ENCODE measurements at regions not wholly inside any gene's neighbourhood (a gene's known extent, or its start where the extent isn't known, plus 50 kb on each side); places are given as distances from the start of the nearest gene placed in this dataset.
A peak's percentile ranks its signal among the peaks of the same experiment; 100 is the strongest.

DNA sequence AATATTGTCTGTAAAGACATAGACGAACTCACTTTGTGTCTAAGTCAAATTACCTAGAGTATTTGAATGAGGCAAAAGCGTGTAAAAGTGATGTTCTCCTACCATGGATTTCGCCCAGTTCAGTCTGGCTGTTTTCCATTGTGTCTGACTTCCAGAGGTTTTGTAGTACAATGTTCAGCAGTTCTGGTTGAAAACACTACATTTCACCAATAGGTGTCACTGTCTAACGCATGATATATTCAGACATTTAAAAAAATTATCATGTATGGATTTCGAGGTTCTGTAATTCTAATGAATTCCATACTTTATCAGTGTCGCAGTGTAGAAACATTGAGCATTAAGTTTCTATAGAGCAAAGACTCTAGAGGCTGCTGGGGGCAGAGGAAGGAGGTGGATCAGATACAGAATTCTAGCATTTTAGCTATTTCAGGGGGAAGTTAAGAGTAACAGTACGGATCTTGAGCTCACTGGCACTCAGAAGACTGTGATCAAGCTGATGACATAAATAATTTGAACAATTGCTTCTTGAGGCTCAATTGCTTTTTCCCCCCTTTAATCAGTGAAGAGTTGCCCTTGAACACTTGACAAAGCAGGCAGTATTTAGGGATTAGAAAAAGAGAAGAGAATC, 196.9 kb upstream of the RHOBTB1 start:
- peak; percentile 26 for DNase-seq (ENCODE audit: low read depth)

DNA sequence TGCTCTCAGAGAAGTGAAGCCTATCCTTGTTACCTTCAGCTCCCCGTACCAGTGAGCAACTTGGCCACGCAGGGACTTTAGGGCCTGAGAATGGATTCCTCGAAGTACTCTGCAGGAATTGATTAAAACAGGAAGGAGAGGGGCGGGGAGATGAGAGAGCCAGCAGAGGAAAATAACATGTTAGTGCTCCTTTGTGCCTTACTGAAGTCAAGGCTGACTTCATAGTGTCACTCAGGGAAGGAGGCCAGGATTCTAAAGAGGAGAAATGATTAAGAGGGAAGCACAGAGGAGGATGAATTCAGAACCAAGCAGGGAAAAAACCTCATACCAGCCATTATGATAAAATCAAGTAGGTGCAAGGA, 195.6 kb upstream of the RHOBTB1 start:
- DNase-seq (ENCODE audit: low read depth): no peak

DNA sequence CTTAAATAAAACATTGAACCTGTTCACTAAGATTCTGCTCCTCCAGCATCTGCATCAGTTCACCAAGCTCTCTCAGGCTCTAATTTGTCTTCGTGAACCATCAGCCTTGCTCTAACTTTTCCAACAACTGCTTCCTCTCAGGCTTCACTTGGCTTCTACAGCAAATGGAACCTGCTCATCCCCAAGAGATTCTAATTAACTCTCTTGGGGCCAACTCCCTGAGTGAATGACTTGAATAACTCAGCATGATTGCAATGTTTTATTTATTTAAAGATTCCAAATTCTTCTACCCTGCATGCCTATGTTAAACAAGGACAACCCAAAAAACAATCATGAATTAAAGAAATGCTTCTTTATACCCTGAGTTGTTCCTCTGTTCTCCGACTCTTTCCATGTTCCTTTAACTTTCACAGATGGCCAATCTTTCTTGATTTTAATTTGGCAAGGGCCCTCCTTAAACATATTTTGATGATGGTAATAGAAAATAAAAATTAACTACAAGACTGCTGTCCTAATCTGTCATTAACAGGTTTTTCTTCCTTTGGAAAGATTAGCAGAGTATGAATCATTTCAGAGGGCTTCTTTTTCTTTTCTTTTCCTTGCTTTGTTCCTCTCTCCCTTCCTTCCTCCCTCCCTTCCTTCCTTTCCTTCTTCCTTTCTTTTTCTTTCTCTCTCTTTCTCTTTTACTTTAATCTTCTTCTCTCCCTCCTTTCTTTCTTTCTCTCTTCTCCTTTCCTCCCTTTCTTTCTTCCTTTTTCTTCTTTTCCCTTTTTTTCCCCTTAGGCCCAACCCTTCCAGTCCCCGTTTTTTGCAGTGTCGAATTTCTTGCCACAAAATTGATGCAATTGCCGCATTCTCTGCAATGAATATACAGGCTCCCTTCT, 195.0 kb upstream of the RHOBTB1 start:
- DNase-seq (ENCODE audit: low read depth): no peak

DNA sequence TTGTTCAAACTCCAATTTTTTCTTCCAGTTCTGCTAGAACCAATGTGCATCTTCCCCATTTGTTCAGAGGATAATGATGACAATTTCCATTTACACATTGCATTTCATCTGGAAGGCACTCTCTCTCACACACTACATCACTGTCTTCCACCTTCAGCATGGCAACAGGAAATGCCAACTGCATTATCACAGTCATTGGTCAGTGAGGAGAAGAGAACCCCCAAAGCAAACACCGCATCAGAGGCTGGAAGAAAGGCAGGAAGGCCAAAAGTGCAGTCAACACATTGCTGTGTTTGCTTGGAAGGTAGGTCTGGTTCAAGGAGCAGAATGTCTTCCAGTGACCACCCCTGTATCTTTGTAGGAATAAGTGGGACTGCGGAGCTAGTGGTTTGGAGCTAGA, 192.2 kb upstream of the RHOBTB1 start:
- no peak for DNase-seq (ENCODE audit: low read depth)

DNA sequence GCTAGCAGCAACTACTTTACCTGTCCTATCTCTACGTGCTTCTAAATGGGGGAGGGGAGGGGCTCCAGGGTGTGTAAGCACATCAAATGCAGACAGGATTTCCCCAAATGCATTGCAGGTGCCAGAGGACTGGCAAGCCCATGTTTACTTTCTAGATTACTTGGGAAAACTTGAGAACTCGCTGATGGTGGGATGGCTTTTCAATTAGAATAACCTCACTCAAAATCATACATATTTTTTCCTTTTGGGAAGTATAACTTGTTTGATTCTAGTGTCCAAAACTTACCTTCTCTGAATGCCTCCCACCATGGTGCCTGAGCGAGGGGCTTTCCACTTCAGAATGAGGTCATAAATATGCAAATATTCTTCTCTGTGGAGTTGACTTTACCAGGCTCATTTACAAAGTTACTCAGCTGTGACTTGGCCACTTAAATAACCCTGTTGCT, 191.3 kb upstream of the RHOBTB1 start:
- no peak for DNase-seq (ENCODE audit: low read depth)

DNA sequence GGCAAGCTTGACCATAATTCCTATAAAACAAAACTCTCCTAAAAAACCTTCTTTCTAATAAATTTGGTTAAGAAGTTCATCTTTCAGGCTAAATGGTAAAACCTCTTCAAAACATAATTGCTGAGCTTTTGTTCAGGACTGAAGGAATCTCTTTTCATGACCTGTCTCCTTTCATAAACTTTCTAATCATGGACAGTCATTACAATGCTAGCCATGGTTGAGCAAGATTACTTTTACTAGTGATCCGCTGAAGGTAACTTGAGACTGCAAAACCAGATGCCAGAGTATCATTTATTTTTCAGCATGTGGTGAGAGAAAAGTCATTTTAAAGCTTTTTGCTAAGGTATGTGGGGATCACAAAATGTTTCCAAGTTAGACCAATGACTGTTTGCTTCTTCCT, 186.4 kb upstream of the RHOBTB1 start:
- DNase-seq (ENCODE audit: low read depth): no peak

DNA sequence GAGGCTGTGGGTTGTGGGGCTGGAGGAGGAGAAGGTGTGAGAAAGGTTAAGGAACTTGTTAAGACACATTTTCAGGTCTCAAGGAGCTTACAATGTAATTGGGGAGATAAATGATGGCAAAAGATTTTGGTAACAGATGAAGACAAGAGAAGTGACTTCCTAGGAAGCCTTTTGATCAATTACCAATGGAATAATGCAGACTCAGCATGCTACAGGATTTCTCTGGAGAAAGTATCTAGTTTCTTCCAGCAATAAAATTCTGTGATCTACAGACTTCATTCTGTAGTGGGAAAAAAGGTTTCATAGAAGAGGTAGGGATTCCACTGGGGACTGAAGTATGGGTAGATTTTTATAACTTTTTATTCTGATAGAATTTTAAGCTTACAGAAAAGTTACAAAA, 184.2 kb upstream of the RHOBTB1 start:
- no peak for DNase-seq (ENCODE audit: low read depth)

DNA sequence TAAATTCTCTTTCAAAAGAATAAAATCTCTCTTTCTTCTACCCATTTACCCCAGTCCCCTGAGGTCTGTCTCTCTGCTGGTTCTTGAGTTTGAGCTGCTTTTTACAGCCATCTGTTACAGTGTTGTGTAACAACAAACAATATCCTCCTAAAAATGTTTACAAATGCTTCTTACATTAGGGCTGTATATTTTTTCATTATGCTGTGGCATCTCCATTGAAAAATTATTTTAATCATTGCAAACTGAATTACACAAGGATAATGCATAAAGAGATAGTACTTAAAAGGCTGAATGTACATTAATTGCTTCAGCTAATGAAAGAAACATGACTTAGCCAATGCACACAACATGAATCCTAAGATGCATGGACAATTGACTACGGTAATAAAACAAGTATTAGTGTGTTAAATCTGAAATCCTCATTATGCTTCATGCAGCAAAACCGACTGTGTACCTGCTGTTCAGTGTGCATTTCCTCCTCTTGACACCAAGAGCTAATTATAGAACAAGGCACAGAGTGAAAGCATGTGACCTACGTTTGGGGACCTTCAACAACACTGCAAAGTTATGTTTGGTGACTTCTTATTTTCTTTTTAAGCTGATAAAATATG, 181.7 kb upstream of the RHOBTB1 start:
- no peak for DNase-seq (ENCODE audit: low read depth)

DNA sequence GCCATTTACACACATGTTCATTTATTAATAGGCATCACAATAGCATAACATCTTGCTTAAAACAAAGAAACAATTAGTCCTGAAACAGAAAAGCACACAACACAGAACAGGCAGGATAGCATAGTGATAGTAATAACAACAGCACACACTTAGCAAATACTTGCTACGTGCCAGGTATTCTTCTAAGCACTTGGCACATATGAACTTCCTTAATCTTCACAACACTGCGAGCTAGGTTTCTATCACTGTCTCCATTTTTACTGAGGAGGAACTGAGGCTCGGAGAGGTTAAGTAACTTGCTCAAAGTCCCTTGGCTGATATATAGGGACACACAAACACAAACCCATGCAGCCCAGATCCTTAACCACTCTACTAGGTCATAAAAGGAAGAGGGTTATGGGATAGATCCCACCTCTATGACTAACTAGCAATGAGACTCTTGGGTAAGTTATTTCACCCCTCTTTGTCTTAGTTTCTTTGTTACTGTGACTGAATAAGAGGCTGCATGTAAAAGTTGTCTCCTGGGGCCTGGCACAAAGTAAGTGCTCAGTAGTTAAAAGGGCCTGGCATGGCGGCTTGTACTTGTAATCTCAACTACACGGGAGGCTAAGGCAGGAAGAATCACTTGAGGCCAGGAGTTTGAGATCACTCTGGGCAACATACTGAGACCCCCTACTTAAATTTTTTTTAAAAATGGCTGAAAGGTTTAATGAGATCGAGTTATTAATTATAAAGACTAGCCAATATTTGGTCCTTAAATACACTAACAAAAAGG, 181.0 kb upstream of the RHOBTB1 start:
- DNase-seq (ENCODE audit: low read depth): no peak

DNA sequence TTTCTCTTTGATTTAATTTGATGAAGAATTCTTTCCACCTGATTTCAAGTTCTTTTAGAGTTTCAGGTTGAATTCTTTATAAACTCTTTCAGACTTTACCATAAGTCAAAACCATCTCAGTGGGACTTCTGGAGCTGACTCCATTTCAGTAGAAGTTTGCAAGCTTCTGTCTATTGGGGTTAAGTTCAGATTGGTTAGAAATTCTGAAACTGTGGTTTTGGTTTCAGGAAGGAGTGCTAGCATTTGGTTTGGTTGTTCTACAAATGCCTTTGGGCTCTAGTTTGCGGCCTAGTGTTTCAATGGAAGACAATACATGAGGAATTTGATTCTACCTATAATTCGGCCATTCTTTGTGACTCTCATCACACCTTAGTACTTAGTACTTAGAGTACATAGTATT, 176.8 kb upstream of the RHOBTB1 start:
- DNase-seq (ENCODE audit: low read depth): no peak

DNA sequence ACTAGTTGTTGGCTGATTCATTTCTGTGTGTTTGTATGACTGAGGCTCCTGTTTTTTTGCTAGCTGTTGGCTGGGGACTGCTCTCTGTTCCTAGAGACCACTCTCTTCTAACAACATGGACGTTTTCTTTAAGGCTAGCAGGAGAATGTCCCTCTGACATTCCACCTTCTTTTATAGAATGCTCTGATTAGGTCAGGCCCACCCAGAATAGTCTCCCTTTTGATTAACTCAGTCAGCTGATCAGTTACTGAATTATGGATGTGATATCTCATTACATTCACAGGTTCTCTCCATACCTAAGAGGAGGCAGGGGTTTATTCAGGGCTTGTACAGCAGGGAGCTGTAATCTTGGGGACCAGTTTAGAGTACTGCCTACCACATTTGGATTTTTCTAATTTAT, 175.6 kb upstream of the RHOBTB1 start:
- no peak for DNase-seq (ENCODE audit: low read depth)

DNA sequence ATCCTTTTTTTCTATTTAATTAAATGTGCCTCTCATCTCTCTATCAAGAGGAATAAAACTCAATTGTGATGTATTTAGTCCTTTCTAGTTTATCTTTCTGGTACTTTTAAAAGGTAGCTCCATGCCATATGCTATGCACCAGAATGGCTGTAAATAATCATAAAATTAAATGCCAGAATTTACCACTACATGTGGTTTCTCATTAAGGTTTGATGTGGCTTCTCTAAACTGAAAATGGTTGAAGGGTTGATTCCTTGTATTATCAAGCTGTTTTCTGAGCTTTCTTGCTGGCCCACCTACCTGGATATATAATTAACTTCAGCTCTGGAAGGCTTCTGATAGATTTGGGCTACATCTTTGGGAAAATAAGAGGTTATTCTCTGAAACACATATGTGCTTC, 171.9 kb upstream of the RHOBTB1 start:
- no peak for DNase-seq (ENCODE audit: low read depth)

DNA sequence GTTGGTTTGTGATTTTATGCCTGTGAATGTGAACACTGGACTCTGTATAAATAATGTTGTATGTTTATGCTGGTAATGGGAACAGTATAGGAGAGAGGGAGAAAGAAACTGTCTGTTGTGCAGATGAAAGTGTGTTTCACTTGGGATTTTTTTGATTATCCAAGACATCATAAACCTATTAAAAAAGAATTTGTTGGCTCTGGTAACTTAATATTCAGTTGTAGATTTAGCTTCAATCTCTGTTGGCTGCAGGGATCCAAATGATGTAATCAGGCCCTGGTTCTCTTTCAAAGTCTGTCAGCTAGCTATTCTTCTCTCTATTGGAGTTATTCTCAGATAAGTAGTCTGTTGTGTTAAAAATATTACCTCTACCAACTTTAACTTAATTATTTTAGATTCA, 168.8 kb upstream of the RHOBTB1 start:
- no peak for DNase-seq (ENCODE audit: low read depth)

DNA sequence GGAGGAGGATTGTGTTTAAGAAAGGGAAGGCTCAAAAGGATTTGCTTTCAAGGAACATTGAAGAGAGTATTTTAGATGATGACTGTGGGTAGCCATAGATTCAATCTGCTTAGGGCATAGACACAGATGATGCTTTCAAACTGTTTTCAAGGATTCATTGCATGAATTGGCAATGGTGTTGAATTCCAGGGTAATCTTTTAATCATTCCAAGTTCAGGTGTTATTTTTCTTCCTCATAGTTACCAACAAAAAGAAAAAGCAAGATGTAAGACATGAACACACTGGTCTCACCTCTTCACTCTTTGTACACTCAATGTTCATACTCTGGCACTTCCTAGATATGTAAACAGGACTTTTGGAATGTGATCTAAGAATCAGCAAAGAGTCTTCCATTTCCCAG, 167.0 kb upstream of the RHOBTB1 start:
- no peak for DNase-seq (ENCODE audit: low read depth)

DNA sequence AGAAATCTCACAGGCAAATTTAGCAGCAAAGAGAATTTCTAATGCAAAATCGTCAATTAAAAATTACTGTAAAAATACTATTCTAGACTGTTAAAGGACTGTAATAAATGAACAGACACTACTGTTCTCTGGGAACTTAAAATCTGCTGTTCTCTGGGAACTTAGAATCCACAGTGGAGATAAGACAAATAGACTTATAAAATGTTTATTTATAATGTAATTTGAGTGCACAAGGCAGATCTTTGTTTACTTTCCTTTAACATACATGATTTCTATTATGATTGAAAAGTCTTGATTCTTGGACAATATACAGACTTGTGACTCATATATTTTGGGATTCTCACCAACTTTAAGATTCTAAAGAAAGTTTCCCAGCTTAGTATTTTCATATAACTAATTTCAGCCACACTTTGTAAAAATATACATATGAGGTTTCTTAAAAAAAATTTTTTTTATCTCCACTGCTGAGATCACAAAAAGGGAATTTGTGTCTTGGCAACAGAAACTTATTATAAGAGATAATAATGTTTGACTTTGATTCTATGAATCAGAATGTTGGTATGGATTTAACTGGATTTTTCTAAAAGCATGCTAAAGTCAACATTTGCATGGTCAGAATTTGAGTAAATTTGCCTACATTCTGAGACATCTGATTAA, 166.3 kb upstream of the RHOBTB1 start:
- no peak for DNase-seq (ENCODE audit: low read depth)

DNA sequence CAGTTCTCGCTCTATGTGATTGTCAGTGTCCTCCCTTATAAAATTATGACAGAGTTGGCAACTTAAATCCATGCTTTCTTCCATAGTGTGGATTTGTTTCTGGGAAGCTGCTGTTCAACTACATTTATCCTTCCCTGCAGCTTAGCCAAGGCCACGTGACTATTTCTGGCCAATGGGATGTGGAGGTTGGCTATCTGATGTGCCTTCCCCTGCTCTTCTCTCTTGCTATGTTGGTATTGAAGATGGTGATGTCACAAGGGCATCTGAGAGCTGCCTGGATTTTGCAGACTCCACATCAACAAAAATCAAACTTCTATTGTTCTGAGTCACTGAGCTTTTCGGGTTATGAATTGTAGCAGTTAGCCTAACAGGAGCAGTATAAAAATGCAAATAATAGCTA, 164.9 kb upstream of the RHOBTB1 start:
- no peak for DNase-seq (ENCODE audit: low read depth)

DNA sequence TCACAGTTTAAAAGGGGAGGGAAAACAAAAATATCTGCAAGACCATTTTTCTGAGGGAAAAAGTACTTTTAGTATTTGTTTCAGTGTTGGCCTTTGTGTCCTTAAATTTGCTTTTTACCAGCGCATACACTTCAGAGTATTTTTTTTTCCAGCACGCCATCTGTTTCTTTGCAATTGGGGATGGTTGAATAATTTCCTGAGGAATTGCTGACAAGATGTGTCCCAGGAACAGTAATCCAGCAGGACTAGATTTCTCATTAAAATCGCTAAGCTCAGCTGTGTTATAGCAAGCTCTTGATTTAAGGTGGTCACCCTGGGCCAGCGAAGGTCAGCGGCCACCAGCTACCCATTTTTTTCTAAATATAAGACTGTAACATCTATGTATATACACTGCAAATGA, 156.9 kb upstream of the RHOBTB1 start:
- DNase-seq (ENCODE audit: low read depth): no peak

DNA sequence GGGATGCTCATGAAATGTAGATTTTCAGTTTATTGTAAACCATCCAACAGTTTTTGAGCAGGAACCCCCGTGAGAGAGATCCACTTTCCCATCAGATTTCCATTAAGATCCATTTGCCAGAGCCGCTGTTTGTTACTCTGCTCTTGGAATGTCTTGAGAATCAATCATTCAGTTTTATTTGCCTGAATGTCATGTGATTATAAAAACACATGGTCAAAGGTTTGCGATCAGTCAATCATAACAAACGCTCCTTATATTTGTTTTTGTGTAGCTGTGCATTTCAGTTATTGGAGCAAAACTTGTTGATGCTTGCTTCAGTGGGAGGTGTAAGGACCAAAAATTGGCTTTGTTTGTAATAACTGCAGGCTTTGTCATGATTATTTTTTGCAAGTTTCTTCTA, 155.8 kb upstream of the RHOBTB1 start:
- no peak for DNase-seq (ENCODE audit: low read depth)

DNA sequence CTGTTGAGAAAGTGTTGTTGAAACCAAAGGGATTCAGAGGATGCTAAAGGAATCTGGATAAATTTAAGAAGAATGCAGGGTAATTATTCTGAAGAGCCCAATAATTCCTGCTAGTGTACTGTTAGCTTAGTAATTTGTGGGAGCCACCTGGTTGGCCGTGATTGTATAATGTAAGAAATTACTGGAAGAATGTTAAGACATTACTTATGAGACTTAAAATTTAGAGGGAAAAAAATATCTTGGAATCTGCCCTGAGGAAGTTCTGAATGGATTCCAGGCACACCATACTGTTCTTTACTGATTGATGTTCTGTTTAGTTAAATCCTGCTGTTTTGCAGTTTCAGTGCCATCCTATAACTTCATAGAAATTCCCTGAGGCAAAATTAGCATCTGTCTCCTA, 155.0 kb upstream of the RHOBTB1 start:
- no peak for DNase-seq (ENCODE audit: low read depth)

DNA sequence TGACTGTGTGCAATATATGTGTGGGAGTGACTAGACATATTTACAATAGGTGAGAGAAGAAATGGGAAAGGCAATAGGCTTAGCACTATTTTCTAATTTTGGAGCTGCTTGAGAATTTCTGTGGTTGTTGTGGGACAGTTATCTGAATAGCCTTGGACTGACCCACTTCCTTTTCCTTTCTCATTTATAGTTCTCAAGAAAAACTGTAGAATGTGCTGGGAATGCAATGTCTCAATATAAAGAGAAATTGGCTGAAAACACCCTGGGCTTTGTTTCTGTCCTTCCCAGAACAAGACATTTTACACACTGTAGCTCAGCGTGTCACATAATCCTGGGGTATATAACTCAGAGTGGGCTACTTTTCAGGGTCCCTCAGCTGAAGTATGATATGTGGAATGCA, 153.0 kb upstream of the RHOBTB1 start:
- DNase-seq (ENCODE audit: low read depth): no peak

DNA sequence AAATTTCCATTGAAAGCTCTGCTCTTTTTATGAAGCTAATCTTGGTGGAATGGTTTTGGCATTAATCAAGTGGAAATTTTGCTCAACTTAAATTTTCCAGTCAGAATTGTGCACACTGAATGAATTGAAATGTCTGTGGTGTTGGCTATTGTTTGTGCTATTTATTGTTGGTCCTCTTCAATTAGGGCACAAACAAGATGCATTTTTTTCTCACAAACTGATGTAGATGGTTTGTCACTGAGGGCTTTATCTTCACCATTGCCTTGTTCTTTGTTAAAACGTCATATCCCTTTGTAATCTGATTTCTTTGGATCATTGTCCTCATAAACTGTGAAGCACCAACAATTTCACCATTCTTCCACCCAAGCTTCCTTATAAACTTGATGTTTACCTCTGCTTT, 152.1 kb upstream of the RHOBTB1 start:
- no peak for DNase-seq (ENCODE audit: low read depth)

DNA sequence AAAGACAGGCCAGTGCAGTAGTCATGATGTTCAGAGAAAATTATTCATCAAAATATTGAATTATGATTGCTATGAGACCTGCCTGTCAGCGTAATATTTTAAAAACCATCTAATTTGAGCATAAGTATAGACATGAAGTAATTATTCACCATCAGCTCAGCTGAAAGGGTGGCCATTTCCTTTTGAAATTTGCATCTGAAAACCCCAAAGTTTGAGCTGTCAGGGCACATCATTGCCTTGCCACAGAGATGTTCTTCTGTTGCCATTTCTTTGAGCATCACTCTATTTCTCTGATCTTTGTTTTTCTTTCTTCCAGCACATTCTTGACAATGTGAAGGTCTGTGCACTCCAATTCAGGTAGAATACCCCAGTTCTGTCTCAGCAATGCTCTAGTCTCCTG, 147.5 kb upstream of the RHOBTB1 start:
- no peak for DNase-seq (ENCODE audit: low read depth)

Data from HS-27A (cell line).